ENCODE measurements at regions not wholly inside any gene's neighbourhood (a gene's known extent, or its start where the extent isn't known, plus 50 kb on each side); places are given as distances from the start of the nearest gene placed in this dataset.

DNA sequence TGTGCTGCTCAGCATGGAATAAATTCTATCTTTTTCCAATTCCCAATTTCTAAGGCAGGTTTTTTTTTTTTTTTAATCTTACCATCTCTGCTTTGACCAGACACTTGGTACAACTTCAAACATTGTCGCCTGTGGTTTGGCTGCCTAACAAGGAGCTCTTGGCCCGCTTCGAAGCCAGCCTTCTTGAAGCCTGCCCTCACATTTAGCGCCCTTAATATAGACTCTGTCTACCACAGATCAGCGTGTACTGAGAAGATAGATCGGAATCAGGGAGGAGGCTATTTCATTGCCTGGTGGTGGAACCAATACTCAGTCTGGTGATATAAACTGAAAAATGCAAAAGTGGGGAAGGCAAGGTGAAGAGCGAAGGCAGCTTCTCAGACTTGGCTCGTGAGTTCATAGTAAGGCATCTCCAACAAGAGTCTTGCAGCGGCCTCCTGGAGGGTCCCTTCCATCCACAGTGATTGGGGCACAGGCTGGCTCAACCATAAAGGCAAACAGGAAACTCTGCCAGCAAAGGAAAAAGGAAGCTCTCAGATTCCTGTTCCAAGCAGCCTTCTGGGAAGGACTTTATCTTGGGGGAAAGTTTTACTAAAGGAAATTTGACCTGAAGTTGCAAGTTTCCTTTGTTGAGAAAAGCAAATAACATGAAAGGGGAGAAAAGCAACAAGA is 103.2 kb upstream of the BCL2L14 start:
- ChIA-PET CTCF (no interaction called here), POLR2A (no interaction called here)
- no peak overlapping the region for H3K9ac ChIP-seq
- no peaks in the 10 kb centered on the region for H3K4me1 ChIP-seq (ENCODE audit: control insufficient read depth in 1 of 2, insufficient read depth in 2 of 2, low read depth in 1 of 2, low read length in 1 of 2)
- no peaks in the 10 kb centered on the region for H4K20me1 ChIP-seq (ENCODE audit: insufficient read depth)
- no peak overlapping the region for H2AFZ ChIP-seq (ENCODE audit: low read depth)
- TF ChIP-seq, protein P1, sequence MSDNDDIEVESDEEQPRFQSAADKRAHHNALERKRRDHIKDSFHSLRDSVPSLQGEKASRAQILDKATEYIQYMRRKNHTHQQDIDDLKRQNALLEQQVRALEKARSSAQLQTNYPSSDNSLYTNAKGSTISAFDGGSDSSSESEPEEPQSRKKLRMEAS (IDR thresholded peaks at IDR 0.05; ENCODE audit: low read depth): no peak
- TF ChIP-seq GABPA (IDR thresholded peaks at IDR 0.05; ENCODE audit: low read depth): no peak
- TF ChIP-seq CHD2 (IDR thresholded peaks at IDR 0.05; ENCODE audit: low read length, partially characterized antibody): no peak
- TF ChIP-seq RCOR1 (IDR thresholded peaks at IDR 0.05; ENCODE audit: low read length): no peak
- TF ChIP-seq TCF12 (IDR thresholded peaks at IDR 0.05): no peak
- TF ChIP-seq FOSL2 (IDR thresholded peaks at IDR 0.05; ENCODE audit: borderline replicate concordance, low read depth): no peak
- no peak for TF ChIP-seq EP300 (IDR thresholded peaks at IDR 0.05; ENCODE audit: borderline replicate concordance in 1 of 2, low read depth in 1 of 2, low read length in 1 of 2)
- no peak for TF ChIP-seq FOXM1 (IDR thresholded peaks at IDR 0.05; ENCODE audit: low read depth)
- no peak for TF ChIP-seq RXRA (IDR thresholded peaks at IDR 0.05; ENCODE audit: borderline replicate concordance, low read depth)
- TF ChIP-seq TAF1 (IDR thresholded peaks at IDR 0.05; ENCODE audit: borderline replicate concordance, low read depth, low read length): no peak
- TF ChIP-seq FOXJ3 (CRISPR knock-in tag; IDR thresholded peaks at IDR 0.05): no peak
- TF ChIP-seq GATA2 (CRISPR knock-in tag; IDR thresholded peaks at IDR 0.05): no peak
- no peak for TF ChIP-seq TEAD4 (IDR thresholded peaks at IDR 0.05; ENCODE audit: borderline replicate concordance, insufficient read depth)
- TF ChIP-seq, protein P2, sequence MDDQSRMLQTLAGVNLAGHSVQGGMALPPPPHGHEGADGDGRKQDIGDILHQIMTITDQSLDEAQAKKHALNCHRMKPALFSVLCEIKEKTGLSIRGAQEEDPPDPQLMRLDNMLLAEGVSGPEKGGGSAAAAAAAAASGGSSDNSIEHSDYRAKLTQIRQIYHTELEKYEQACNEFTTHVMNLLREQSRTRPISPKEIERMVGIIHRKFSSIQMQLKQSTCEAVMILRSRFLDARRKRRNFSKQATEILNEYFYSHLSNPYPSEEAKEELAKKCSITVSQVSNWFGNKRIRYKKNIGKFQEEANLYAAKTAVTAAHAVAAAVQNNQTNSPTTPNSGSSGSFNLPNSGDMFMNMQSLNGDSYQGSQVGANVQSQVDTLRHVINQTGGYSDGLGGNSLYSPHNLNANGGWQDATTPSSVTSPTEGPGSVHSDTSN (IDR thresholded peaks at IDR 0.05): no peak
- TF ChIP-seq RAD21 (IDR thresholded peaks at IDR 0.05; ENCODE audit: low read length): no peak
- no peak for TF ChIP-seq SIN3A (IDR thresholded peaks at IDR 0.05; ENCODE audit: borderline replicate concordance, low read depth, low read length)
- TF ChIP-seq, protein P3, sequence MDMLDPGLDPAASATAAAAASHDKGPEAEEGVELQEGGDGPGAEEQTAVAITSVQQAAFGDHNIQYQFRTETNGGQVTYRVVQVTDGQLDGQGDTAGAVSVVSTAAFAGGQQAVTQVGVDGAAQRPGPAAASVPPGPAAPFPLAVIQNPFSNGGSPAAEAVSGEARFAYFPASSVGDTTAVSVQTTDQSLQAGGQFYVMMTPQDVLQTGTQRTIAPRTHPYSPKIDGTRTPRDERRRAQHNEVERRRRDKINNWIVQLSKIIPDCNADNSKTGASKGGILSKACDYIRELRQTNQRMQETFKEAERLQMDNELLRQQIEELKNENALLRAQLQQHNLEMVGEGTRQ (IDR thresholded peaks at IDR 0.05; ENCODE audit: borderline replicate concordance, low read depth, low read length): no peak
- H3K27ac ChIP-seq (ENCODE audit: low read depth in 2 of 2, low read length in 1 of 2): no peak overlapping the region
- H3K4me3 ChIP-seq (ENCODE audit: low read depth in 2 of 2, low read length in 1 of 2): no peak overlapping the region
- H3K4me2 ChIP-seq: no peak overlapping the region
- DNase-seq: no peak
- H3K9me2 ChIP-seq: no peaks in the 10 kb centered on the region
- no peaks in the 10 kb centered on the region for H3K9me3 ChIP-seq
- H3K36me3 ChIP-seq (replicated peaks in 1 of 2; ENCODE audit: control insufficient read depth in 1 of 2, insufficient read depth in 2 of 2, low read length in 1 of 2): no peaks in the 10 kb centered on the region
- H3K79me2 ChIP-seq (ENCODE audit: insufficient read depth): no peaks in the 10 kb centered on the region
- 85% methylated on average over 9 of the region's 9 CpGs for WGBS (ENCODE audit: low lambda C conversion rate)
- H3K27me3 ChIP-seq (ENCODE audit: insufficient read depth): no peaks in the 10 kb centered on the region
- H3F3A ChIP-seq (replicated peaks; ENCODE audit: insufficient read depth): no peaks in the 10 kb centered on the region

DNA sequence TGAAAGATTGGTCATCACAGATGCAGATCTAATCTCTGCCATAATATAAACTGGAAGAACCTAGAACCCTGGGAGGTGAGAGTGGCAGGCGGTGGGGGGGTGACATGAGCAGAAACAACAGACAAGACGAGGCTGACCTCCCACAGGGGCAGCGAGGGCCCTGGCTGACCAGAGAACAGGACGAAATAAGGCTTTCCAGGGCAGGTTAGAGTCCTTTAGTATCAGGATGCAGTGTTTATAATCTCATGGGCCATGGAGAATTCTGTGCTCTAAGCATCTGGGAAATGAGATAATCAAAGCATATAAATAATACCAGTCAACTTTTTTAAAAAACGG is 102.7 kb upstream of the BCL2L14 start:
- no peak for DNase-seq
- Histone ChIP-seq H3K36me3 (replicated peaks in 1 of 2; ENCODE audit: control insufficient read depth in 1 of 2, insufficient read depth in 2 of 2, low read length in 1 of 2) (no peaks in the 10 kb centered on the region), H3K9me2 (no peaks in the 10 kb centered on the region), H3F3A (replicated peaks; ENCODE audit: insufficient read depth) (no peaks in the 10 kb centered on the region), H3K27ac (ENCODE audit: low read depth in 2 of 2, low read length in 1 of 2) (no peak overlapping the region), H3K9me3 (no peaks in the 10 kb centered on the region), H4K20me1 (ENCODE audit: insufficient read depth) (no peaks in the 10 kb centered on the region), H3K4me3 (ENCODE audit: low read depth in 2 of 2, low read length in 1 of 2) (no peak overlapping the region), H3K27me3 (ENCODE audit: insufficient read depth) (no peaks in the 10 kb centered on the region), H3K4me1 (ENCODE audit: control insufficient read depth in 1 of 2, insufficient read depth in 2 of 2, low read depth in 1 of 2, low read length in 1 of 2) (no peaks in the 10 kb centered on the region), H3K9ac (no peak overlapping the region), H3K79me2 (ENCODE audit: insufficient read depth) (no peaks in the 10 kb centered on the region), H3K4me2 (no peak overlapping the region), H2AFZ (ENCODE audit: low read depth) (no peak overlapping the region)
- 53% methylated on average over 5 of the region's 5 CpGs for WGBS (ENCODE audit: low lambda C conversion rate)
- POLR2A ChIA-PET: no interaction called here
- CTCF ChIA-PET: no interaction called here
- no peak for TF ChIP-seq MXI1 (IDR thresholded peaks at IDR 0.05; ENCODE audit: low read depth, low read length)
- TF ChIP-seq RXRA (IDR thresholded peaks at IDR 0.05; ENCODE audit: borderline replicate concordance, low read depth): no peak
- TF ChIP-seq RFX5 (IDR thresholded peaks at IDR 0.05; ENCODE audit: low read length): no peak
- no peak for TF ChIP-seq USF1 (IDR thresholded peaks at IDR 0.05; ENCODE audit: borderline replicate concordance, low read depth)
- TF ChIP-seq, protein P4, sequence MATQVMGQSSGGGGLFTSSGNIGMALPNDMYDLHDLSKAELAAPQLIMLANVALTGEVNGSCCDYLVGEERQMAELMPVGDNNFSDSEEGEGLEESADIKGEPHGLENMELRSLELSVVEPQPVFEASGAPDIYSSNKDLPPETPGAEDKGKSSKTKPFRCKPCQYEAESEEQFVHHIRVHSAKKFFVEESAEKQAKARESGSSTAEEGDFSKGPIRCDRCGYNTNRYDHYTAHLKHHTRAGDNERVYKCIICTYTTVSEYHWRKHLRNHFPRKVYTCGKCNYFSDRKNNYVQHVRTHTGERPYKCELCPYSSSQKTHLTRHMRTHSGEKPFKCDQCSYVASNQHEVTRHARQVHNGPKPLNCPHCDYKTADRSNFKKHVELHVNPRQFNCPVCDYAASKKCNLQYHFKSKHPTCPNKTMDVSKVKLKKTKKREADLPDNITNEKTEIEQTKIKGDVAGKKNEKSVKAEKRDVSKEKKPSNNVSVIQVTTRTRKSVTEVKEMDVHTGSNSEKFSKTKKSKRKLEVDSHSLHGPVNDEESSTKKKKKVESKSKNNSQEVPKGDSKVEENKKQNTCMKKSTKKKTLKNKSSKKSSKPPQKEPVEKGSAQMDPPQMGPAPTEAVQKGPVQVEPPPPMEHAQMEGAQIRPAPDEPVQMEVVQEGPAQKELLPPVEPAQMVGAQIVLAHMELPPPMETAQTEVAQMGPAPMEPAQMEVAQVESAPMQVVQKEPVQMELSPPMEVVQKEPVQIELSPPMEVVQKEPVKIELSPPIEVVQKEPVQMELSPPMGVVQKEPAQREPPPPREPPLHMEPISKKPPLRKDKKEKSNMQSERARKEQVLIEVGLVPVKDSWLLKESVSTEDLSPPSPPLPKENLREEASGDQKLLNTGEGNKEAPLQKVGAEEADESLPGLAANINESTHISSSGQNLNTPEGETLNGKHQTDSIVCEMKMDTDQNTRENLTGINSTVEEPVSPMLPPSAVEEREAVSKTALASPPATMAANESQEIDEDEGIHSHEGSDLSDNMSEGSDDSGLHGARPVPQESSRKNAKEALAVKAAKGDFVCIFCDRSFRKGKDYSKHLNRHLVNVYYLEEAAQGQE (IDR thresholded peaks at IDR 0.05; ENCODE audit: low read depth, low read length): no peak
- no peak for TF ChIP-seq GATA2 (CRISPR knock-in tag; IDR thresholded peaks at IDR 0.05)
- TF ChIP-seq, protein P2 (IDR thresholded peaks at IDR 0.05): no peak
